HL-60 (cell line): ENCODE measurements at regions not wholly inside any gene's neighbourhood (a gene's known extent, or its start where the extent isn't known, plus 50 kb on each side); places are given as distances from the start of the nearest gene placed in this dataset.

ENCODE experiments used
- GABPA ChIP-seq: IDR thresholded peaks from 2 replicates; pipeline ENCODE4 v1.6.1; 2012; ENCODE audit warnings: low read depth
- POLR2AphosphoS5 ChIP-seq: IDR thresholded peaks from 2 replicates; pipeline ENCODE4 v1.6.1; 2012; ENCODE audit warnings: low read depth
- SPI1 ChIP-seq: IDR thresholded peaks from 2 replicates; pipeline ENCODE4 v1.6.1; 2012; ENCODE audit warnings: low read depth, mild to moderate bottlenecking, borderline replicate concordance
- TF ChIP-seq, protein P1 (sequence below): IDR thresholded peaks from one replicate; pipeline ENCODE4 v1.5.1; 2011; ENCODE audit warnings: low read length, control low read depth, inconsistent platforms; ENCODE audit not compliant: insufficient read depth
- TF ChIP-seq, protein P2 (sequence below): IDR thresholded peaks from 2 replicates; pipeline ENCODE4 v1.6.1; 2012; ENCODE audit warnings: low read depth; ENCODE audit not compliant: insufficient replicate concordance

DNA sequence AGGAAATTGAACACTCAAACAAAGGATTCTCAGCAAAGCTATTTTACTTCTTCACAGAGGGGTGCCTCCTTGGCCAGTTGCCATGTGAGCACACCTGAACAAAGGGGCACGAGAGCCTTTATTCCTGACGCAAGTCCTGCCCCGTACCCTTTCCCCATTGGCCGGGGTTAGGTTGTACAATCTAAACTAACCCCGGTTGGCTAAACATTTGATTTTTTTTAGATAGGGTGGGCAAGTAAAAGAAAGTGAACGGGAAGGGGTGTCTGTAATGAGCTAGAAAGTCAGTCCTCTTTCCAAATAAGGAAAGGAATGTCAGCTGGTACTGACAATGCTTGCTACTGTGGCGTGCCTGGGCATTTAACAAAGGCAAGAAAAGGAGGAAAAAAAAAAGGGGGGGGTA lies 135.5 kb upstream of the CDKN3 start:
- TF ChIP-seq, protein P1, sequence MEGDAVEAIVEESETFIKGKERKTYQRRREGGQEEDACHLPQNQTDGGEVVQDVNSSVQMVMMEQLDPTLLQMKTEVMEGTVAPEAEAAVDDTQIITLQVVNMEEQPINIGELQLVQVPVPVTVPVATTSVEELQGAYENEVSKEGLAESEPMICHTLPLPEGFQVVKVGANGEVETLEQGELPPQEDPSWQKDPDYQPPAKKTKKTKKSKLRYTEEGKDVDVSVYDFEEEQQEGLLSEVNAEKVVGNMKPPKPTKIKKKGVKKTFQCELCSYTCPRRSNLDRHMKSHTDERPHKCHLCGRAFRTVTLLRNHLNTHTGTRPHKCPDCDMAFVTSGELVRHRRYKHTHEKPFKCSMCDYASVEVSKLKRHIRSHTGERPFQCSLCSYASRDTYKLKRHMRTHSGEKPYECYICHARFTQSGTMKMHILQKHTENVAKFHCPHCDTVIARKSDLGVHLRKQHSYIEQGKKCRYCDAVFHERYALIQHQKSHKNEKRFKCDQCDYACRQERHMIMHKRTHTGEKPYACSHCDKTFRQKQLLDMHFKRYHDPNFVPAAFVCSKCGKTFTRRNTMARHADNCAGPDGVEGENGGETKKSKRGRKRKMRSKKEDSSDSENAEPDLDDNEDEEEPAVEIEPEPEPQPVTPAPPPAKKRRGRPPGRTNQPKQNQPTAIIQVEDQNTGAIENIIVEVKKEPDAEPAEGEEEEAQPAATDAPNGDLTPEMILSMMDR: no peak
- TF ChIP-seq POLR2AphosphoS5 (no peak), SPI1 (no peak), GABPA (no peak)
- TF ChIP-seq, protein P2, sequence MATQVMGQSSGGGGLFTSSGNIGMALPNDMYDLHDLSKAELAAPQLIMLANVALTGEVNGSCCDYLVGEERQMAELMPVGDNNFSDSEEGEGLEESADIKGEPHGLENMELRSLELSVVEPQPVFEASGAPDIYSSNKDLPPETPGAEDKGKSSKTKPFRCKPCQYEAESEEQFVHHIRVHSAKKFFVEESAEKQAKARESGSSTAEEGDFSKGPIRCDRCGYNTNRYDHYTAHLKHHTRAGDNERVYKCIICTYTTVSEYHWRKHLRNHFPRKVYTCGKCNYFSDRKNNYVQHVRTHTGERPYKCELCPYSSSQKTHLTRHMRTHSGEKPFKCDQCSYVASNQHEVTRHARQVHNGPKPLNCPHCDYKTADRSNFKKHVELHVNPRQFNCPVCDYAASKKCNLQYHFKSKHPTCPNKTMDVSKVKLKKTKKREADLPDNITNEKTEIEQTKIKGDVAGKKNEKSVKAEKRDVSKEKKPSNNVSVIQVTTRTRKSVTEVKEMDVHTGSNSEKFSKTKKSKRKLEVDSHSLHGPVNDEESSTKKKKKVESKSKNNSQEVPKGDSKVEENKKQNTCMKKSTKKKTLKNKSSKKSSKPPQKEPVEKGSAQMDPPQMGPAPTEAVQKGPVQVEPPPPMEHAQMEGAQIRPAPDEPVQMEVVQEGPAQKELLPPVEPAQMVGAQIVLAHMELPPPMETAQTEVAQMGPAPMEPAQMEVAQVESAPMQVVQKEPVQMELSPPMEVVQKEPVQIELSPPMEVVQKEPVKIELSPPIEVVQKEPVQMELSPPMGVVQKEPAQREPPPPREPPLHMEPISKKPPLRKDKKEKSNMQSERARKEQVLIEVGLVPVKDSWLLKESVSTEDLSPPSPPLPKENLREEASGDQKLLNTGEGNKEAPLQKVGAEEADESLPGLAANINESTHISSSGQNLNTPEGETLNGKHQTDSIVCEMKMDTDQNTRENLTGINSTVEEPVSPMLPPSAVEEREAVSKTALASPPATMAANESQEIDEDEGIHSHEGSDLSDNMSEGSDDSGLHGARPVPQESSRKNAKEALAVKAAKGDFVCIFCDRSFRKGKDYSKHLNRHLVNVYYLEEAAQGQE: no peak
